ENCODE measurements at regions not wholly inside any gene's neighbourhood (a gene's known extent, or its start where the extent isn't known, plus 50 kb on each side); places are given as distances from the start of the nearest gene placed in this dataset.
"Not testable (repeated sequence)": the region's sequence is repeated elsewhere in the genome, so short reads cannot be mapped to it uniquely, and the experiment has no call there.

GRCh38 chrX:4546178-4546577 lies 832.7 kb upstream of the PRKX start:
- TF ChIP-seq CTCF (IDR thresholded peaks at IDR 0.05; ENCODE audit: low read depth, low read length); POLR2A (IDR thresholded peaks at IDR 0.05; ENCODE audit: extremely low read depth, insufficient read length); MAX (IDR thresholded peaks at IDR 0.05; ENCODE audit: low read depth, low read length); MYC (IDR thresholded peaks at IDR 0.05; ENCODE audit: low read depth, low read length): not testable (repeated sequence)
